Mesodermal cell (in vitro differentiated cells): ENCODE measurements at regions not wholly inside any gene's neighbourhood (a gene's known extent, or its start where the extent isn't known, plus 50 kb on each side); places are given as distances from the start of the nearest gene placed in this dataset.

Source experiments
- H3K27ac ChIP-seq: 2 replicates; pipeline ENCODE4 v1.7.0; 2013; ENCODE audit warnings: mild to moderate bottlenecking, low read depth, low read length, moderate library complexity; ENCODE audit not compliant: severe bottlenecking
- H3K36me3 ChIP-seq: 2 replicates; pipeline ENCODE4 v1.7.1; 2013; ENCODE audit warnings: mild to moderate bottlenecking, low read length, moderate library complexity; ENCODE audit not compliant: control insufficient read depth, insufficient read depth
- H3K4me1 ChIP-seq: one replicate; pipeline ENCODE4 v1.7.1; 2013; ENCODE audit warnings: mild to moderate bottlenecking, low read length; ENCODE audit not compliant: insufficient read depth, control insufficient read depth, poor library complexity, severe bottlenecking
- H3K4me3 ChIP-seq: 2 replicates; pipeline ENCODE4 v1.7.0; 2013; ENCODE audit warnings: low read length, control low read depth, mild to moderate bottlenecking; ENCODE audit not compliant: insufficient read depth, poor library complexity, severe bottlenecking; ENCODE audit errors: extremely low read depth
- H3K9me3 ChIP-seq: 2 replicates; pipeline ENCODE4 v1.7.1; 2013; ENCODE audit warnings: mild to moderate bottlenecking, low read length, moderate library complexity; ENCODE audit not compliant: control insufficient read depth
- WGBS, 2 experiments: methylation state at CpG; one replicate each; pipeline ENCODE4 v1.1.5; 2013; ENCODE audit warnings: missing lambda C conversion rate in 2 of 2; ENCODE audit not compliant: insufficient coverage in 2 of 2; 5-methylcytosine and 5-hydroxymethylcytosine counted together

- Histone ChIP-seq H3K4me1 (peaks cover 7% of the 10 kb centered on the region), H3K9me3 (no peaks in the 10 kb centered on the region), H3K36me3 (no peaks in the 10 kb centered on the region), H3K4me3 (no peak overlapping the region), H3K27ac (no peak overlapping the region)
- WGBS, 2 experiments, result 89% methylated on average over 1 of the region's 1 CpG; no CpG with 5 or more reads in 1 of the 2 experiments
These were observed 223.4 kb downstream of the DRD1 start for GRCh38 chr5:175220549-175220948.

- H3K27ac ChIP-seq, result no peak overlapping the region
- H3K9me3 ChIP-seq, result no peaks in the 10 kb centered on the region
- no peak overlapping the region for H3K4me3 ChIP-seq
- no peaks in the 10 kb centered on the region for H3K36me3 ChIP-seq
- WGBS, 2 experiments, result no CpG with 5 or more reads among the region's 2 CpGs
- H3K4me1 ChIP-seq, result peaks cover 7% of the 10 kb centered on the region
These were observed 224.6 kb downstream of the DRD1 start for GRCh38 chr5:175219366-175219765.

GRCh38 chr5:175216991-175217390, 227.0 kb downstream of the DRD1 start:
- H3K36me3 ChIP-seq, result no peaks in the 10 kb centered on the region
- no peak overlapping the region for H3K27ac ChIP-seq
- 96 to 98% methylated on average over 6 of the region's 6 CpGs for WGBS, 2 experiments
- no peaks in the 10 kb centered on the region for H3K9me3 ChIP-seq
- H3K4me1 ChIP-seq, result peaks cover 7% of the 10 kb centered on the region
- no peak overlapping the region for H3K4me3 ChIP-seq

GRCh38 chr5:175215906-175216305, 228.1 kb downstream of the DRD1 start:
- Histone ChIP-seq H3K9me3 (no peaks in the 10 kb centered on the region), H3K4me3 (no peak overlapping the region), H3K36me3 (no peaks in the 10 kb centered on the region), H3K4me1 (peaks cover 7% of the 10 kb centered on the region), H3K27ac (no peak overlapping the region)
- WGBS, 2 experiments, result 77 to 82% methylated on average over 7 of the region's 11 CpGs

GRCh38 chr5:175214152-175214551, 229.8 kb downstream of the DRD1 start:
- H3K36me3 ChIP-seq, result no peaks in the 10 kb centered on the region
- peaks cover 7% of the 10 kb centered on the region for H3K4me1 ChIP-seq
- H3K9me3 ChIP-seq, result no peaks in the 10 kb centered on the region
- H3K4me3 ChIP-seq, result no peak overlapping the region
- 50 to 57% methylated on average over 1 of the region's 2 CpGs for WGBS, 2 experiments
- H3K27ac ChIP-seq, result no peak overlapping the region

GRCh38 chr5:175211956-175212756, 231.8 kb downstream of the DRD1 start:
- Histone ChIP-seq H3K27ac (no peak overlapping the region), H3K9me3 (no peaks in the 10 kb centered on the region), H3K4me1 (peaks cover 6% of the 10 kb centered on the region), H3K4me3 (no peak overlapping the region), H3K36me3 (no peaks in the 10 kb centered on the region)
- 70 to 72% methylated on average over 6 to 8 of the region's 8 CpGs for WGBS, 2 experiments

- Histone ChIP-seq H3K27ac (no peak overlapping the region), H3K36me3 (no peaks in the 10 kb centered on the region), H3K4me1 (no peaks in the 10 kb centered on the region), H3K9me3 (no peaks in the 10 kb centered on the region), H3K4me3 (no peak overlapping the region)
- 78 to 81% methylated on average over 10 to 11 of the region's 18 CpGs for WGBS, 2 experiments
These were observed 236.5 kb downstream of the DRD1 start for GRCh38 chr5:175207321-175208040.

- Histone ChIP-seq H3K27ac (no peak overlapping the region), H3K4me1 (no peaks in the 10 kb centered on the region), H3K9me3 (no peaks in the 10 kb centered on the region), H3K4me3 (no peak overlapping the region), H3K36me3 (no peaks in the 10 kb centered on the region)
- WGBS, 2 experiments, result 84 to 90% methylated on average over 4 of the region's 4 CpGs
These were observed 237.3 kb downstream of the DRD1 start for GRCh38 chr5:175206669-175207068.

- 74 to 83% methylated on average over 3 to 4 of the region's 4 CpGs for WGBS, 2 experiments
- Histone ChIP-seq H3K4me1 (no peaks in the 10 kb centered on the region), H3K27ac (no peak overlapping the region), H3K36me3 (no peaks in the 10 kb centered on the region), H3K9me3 (no peaks in the 10 kb centered on the region), H3K4me3 (no peak overlapping the region)
These were observed 241.4 kb downstream of the DRD1 start for GRCh38 chr5:175202463-175203068.

- 88 to 90% methylated on average over 2 to 3 of the region's 5 CpGs for WGBS, 2 experiments
- no peaks in the 10 kb centered on the region for H3K4me1 ChIP-seq
- H3K36me3 ChIP-seq, result no peaks in the 10 kb centered on the region
- no peak overlapping the region for H3K4me3 ChIP-seq
- no peak overlapping the region for H3K27ac ChIP-seq
- H3K9me3 ChIP-seq, result no peaks in the 10 kb centered on the region
These were observed 242.6 kb downstream of the DRD1 start for GRCh38 chr5:175201393-175201792.
